Adrenal gland (tissue), 5 donors: ENCODE measurements at regions not wholly inside any gene's neighbourhood (a gene's known extent, or its start where the extent isn't known, plus 50 kb on each side); places are given as distances from the start of the nearest gene placed in this dataset.
A peak's percentile ranks its signal among the peaks of the same experiment; 100 is the strongest.
"Not testable (repeated sequence)": the region's sequence is repeated elsewhere in the genome, so short reads cannot be mapped to it uniquely, and the experiment has no call there.

Experiments
- POLR2A ChIP-seq, 2 donors: fragments of 450-650 bp; IDR thresholded peaks; one replicate each; pipeline ENCODE4 v1.6.1; 2017; ENCODE audit warnings: antibody characterized with exemption in 2 of 2, mild to moderate bottlenecking in 2 of 2, moderate library complexity in 1 of 2
- TF ChIP-seq, protein P1 (sequence below), 6 experiments: fragments of 450-650 bp in 4 of 6; fragments of 200-600 bp in 2 of 6; sonication (generic) in 1 of 6; IDR thresholded peaks; 1 replicate in 5 of 6; 2 replicates in 1 of 6; pipeline versions ENCODE4 v1.5.1 to v1.8.0; 2016 to 2021; ENCODE audit warnings: antibody characterized with exemption in 6 of 6, mild to moderate bottlenecking in 2 of 6, moderate library complexity in 1 of 6
- donor health status: DM: no; HTN: no; CAD: no.

DNA sequence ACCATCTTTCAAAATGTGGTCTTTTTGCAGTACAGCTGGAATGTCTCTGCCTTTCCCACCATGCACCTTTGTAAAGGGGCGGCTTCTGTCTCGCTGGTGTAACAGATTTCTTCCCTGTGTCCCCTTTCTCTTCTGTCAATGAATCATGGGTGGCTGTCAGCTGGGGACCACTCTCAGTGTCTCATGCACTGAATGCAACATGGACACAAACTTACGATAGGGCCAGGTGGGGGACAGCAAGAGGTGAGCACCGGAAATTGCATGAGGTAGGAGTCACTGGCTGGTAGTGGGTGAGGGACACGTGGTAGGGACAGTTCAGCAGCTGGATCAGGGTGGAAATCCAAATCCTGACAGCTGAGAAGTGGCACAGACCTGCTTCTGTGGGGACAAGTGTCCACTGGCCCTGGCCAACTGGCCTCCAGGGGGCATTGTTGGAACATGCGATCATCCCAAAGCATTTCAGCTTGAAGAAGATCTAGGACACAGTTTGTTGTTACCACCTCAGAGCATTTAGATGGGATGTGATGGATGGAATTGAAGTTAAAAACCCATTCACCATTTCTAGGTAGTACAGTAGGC is 1383.5 kb downstream of the CDH12 start:
- TF ChIP-seq, protein P1, sequence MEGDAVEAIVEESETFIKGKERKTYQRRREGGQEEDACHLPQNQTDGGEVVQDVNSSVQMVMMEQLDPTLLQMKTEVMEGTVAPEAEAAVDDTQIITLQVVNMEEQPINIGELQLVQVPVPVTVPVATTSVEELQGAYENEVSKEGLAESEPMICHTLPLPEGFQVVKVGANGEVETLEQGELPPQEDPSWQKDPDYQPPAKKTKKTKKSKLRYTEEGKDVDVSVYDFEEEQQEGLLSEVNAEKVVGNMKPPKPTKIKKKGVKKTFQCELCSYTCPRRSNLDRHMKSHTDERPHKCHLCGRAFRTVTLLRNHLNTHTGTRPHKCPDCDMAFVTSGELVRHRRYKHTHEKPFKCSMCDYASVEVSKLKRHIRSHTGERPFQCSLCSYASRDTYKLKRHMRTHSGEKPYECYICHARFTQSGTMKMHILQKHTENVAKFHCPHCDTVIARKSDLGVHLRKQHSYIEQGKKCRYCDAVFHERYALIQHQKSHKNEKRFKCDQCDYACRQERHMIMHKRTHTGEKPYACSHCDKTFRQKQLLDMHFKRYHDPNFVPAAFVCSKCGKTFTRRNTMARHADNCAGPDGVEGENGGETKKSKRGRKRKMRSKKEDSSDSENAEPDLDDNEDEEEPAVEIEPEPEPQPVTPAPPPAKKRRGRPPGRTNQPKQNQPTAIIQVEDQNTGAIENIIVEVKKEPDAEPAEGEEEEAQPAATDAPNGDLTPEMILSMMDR (IDR thresholded peaks at IDR 0.05) = peak; percentile 35 to 50 (median 36)
- TF ChIP-seq POLR2A (IDR thresholded peaks at IDR 0.05) = not testable (repeated sequence)
